GM19372 (cell line): ENCODE measurements at regions not wholly inside any gene's neighbourhood (a gene's known extent, or its start where the extent isn't known, plus 50 kb on each side); places are given as distances from the start of the nearest gene placed in this dataset.
"Not testable (repeated sequence)": the region's sequence is repeated elsewhere in the genome, so short reads cannot be mapped to it uniquely, and the experiment has no call there.

Source experiments
- ATAC-seq: cut with Tn5 transposase; IDR thresholded peaks from one replicate; pipeline ENCODE4 v1.9.1; 2021; ENCODE audit warnings: mild to moderate bottlenecking, low read depth, moderate library complexity; ENCODE audit not compliant: unreplicated experiment

DNA sequence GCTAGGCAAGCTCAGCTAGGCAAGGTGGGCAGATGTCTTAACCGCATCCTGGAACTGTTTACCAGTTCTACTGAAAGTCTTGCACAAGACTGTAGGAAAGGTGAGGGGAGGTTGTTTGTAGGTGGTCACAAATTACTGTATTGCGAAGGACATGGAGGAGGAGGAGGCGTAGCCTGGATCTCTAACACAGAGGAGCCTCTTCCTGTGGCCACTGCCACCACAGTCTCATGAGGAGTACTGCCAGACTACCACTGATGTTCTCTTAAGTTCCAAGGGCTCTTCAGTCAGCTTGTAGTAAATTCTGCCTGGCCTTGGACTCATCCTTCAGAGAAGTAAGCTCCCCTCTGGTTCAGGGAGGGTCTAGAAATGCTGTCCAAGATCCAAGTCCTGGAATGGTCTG, 258.6 kb downstream of the FAT4 start:
- no peak for ATAC-seq

DNA sequence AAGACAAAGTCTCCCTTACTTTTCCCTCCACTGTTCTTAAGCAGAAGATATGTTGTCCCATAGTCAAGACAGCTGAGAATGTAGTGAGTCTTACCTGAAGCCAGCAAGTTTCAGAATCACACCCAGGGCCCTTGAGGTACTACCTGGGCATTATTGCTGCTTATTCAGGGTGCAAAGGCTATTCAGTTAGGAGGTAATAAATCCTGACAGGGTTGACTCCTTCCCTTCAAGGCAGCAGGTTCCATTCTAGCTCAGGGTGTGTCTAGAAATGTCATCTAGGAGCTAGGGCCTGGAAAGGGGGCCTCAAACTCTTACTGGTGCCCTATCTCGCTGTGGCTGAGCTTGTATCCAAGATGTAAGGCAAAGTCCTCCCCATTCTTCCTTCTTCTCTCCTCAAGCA, 259.0 kb downstream of the FAT4 start:
- ATAC-seq: no peak

DNA sequence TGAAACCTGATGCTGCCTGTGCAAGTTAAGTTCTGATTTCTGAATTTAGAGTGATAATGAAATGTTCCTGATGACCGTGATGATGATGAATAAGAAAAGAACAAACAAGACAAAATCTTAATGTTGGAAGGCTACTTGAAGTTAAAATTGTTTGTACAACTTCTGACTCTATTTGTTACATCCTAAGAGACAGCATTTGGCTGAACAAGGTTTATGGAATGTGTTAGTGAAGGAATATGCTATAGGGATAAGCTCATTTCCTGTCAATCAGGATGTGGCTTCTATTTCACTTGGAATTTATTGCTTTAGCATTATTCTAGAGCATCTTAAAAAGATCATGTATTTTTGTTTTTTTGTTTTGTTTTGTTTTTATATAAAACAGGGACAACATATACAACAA, 267.5 kb downstream of the FAT4 start:
- ATAC-seq: no peak

DNA sequence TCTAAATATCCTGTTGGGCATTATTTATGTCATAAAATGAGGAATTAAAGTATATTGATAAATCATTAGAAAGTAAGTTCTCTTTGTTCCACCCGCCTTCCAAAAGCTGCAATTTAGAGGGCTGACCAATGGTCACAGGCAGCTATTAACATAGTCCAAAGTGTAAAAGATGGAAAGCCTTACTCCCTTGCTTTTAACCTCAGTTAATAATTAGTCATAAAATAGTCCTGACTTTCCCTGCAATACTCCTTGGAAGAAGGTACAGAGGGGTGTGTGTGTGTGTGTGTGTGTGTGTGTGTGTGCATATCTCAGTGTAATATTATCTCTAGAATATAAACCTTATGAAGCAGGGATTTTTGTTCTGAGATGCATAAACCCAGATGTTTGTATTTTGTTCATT, 275.4 kb downstream of the FAT4 start:
- no peak for ATAC-seq

GRCh38 chr4:125591290-125591689, 276.5 kb downstream of the FAT4 start:
- no peak for ATAC-seq

DNA sequence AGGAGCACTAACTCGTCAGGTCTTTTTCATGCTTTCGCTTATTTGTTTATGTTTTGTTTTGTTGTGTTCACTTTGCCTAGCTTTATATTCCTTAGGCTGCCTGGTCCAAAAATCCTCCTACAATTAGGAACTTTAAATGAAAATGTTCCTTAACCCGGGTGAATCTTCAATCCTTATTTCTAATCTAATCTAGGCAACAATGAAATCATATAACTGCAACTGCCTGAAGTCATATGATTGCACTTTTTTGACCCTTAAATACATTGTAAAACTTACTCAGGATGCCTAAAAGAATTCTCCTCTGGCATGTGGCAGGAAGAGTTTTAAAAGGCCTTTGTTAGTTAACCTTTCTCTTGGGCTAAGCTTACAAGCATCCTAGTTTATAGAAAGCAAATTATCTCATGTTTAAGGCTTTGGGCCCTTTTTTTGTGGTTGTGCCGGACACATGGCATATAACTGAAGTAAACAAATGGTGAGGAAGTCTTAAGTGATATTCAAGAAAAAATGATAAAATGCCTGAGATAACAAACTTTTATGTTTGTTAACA, 279.4 kb downstream of the FAT4 start:
- no peak for ATAC-seq

GRCh38 chr4:125605926-125606325, 291.2 kb downstream of the FAT4 start:
- not testable (repeated sequence) for ATAC-seq

DNA sequence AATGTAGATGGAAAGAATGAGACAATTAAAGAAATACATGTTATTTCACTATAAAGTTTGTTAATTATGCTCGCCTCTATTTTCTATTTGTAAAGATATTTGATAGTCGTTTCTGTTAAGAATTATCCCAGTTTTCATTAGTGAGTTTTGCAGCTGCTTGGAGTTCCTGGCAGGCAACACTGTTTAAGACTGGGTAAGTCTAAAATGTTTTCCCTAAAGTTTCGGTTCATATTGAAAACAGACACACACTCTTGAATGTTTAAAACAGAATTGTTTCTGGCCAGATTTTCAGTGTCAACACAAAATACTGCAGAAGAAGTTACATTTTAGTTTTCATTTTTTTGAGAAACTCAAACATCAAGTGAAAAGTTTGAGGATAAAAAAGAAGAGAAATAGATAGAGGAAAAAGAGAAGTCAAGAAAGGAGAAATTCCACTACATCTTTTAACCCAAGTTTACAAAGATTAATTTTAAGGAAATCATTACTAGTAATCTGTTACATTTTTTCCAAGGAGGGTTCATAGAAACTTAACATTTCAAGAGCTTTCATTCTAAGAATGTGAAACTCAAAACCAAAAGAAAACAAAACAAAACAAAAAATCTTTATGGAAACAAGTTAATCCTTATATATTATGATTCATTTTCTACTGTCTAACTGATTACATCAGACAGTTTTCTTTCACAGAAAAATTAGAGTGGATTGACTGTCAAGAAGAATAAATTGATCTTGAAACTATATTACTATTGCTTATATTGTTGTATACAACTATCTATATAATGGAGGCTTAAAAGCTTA, 305.5 kb downstream of the FAT4 start:
- no peak for ATAC-seq

DNA sequence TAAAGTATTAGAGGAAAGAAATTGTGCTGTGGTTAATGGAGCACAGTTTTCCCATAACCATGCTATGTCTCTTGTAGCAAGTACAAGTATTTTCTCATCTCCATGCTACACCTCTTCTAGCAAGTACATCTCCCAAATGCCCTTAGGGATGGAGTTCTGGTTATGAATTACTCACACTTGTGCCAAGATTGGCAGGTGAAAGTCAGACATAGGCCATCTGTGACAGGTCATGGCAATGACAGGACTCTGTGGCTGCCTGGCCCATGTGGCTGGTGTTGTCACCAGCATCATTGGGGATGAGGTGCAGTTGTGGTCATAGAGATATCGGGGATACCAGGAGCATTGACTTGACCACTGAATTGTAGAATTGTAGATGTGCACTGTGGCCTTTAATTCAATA, 310.2 kb downstream of the FAT4 start:
- no peak for ATAC-seq

DNA sequence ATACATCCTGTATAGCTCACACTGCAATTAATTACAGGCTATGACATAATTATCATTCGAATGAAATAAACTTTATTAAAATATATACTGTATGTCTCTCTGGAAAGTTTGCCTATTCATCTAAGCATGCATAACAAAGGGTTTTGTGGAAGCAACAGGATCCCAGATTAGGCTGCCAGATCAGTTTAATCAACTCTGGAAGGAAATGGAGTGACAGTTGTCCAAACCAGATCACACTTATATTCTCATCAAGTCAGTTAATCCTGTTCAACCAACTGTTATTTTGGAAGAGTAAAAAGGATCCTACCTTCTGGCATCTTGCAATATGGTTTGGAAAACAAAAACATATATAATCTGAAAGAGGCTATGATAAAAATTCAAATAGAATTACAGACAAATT, 312.2 kb downstream of the FAT4 start:
- ATAC-seq: no peak

GRCh38 chr4:125639182-125639621, 324.4 kb downstream of the FAT4 start:
- ATAC-seq: no peak

- no peak for ATAC-seq
These were observed 326.9 kb downstream of the FAT4 start for GRCh38 chr4:125641611-125642010.

- no peak for ATAC-seq
These were observed 327.9 kb downstream of the FAT4 start for GRCh38 chr4:125642645-125643044.

DNA sequence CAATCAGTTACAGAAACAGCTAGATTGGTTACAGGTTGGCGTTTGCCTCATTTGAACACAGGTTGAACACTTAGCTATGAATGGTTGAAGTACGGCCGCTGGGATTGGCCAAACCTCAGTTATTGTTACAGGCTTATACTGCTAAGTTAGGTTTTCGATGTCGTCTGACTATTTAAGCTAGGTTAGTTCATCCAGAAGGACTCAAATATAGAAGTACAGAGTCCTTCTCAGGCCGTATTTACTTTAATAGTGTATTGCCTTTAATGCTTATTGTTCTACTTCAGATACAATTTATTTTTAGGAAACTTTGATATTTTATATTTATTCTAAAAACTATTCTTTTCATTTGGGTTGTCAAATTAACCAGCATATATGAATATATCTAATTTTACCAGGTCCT, 334.7 kb downstream of the FAT4 start:
- no peak for ATAC-seq

GRCh38 chr4:125650557-125650956, 335.8 kb downstream of the FAT4 start:
- ATAC-seq: no peak

DNA sequence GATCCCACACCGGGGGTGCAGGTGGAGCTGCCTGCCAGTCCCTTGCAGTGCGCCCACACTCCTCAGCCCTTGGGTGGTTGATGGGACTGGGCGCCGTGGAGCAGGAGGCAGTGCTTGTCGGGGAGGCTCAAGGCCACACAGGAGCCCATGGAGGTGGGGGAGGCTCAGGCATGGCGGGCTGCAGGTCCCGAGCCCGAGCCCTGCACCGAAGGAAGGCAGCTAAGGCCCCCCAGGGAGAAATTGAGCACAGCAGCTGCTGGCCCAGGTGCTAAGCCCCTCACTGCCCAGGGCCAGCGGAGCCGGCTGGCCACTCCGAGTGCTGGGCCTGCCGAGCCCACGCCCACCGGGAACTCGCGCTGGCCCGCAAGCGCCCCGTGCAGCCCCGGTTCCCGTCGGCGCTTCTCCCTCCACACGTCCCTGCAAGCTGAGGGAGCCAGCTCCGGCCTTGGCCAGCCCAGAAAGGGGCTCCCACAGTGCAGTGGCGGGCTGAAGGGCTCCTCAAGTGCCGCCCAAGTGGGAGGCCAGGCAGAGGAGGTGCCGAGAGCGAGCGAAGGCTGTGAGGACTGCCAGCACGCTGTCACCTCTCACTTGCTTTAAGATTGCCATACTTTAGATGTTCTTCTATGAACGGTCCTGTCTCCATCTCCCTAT, 337.1 kb downstream of the FAT4 start:
- not testable (repeated sequence) for ATAC-seq

DNA sequence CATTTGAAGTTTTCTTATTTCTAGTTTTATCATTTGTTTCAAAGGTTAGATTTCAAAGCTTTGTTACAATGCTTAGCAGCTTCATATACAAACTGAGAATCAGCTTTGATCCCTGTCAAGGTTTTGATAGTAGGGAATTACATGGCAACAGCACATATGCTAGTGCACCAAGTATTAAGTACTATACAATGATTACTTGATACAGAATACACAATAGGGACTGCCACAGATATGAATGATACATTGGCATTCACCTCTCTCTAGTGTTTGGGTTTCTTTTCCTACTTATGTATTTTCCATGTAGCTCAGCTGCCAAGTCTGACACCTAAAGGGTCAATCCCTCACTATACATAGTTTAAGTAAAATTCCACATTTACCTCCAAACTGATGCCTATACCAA, 344.0 kb downstream of the FAT4 start:
- ATAC-seq: no peak

GRCh38 chr4:125663896-125664767, 349.4 kb downstream of the FAT4 start:
- no peak for ATAC-seq

- ATAC-seq: no peak
These were observed 351.9 kb downstream of the FAT4 start for GRCh38 chr4:125666635-125667034.

GRCh38 chr4:125676156-125676555, 361.4 kb downstream of the FAT4 start:
- no peak for ATAC-seq

DNA sequence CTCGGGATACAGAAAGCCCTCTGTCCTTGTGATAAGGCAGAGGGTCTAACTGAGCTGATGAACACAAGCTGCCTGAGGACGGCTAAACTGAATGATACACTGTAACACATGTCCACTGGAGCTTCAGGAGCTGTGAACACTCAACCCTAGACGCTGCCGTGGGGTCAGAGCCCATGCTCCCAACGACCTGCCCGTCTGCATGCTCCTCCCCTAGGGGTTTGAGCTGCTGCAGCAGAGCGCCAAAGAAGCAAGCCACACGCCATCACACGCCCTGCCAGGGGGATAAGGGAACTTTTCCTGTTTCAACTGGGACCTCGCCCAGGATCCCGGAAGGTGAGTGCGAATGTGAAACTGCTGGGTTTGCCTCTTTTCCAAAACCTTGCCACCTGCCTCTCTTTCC, 361.8 kb downstream of the FAT4 start:
- ATAC-seq: no peak
